Stomach smooth muscle (tissue), 2 donors: ENCODE measurements at regions not wholly inside any gene's neighbourhood (a gene's known extent, or its start where the extent isn't known, plus 50 kb on each side); places are given as distances from the start of the nearest gene placed in this dataset.

ENCODE experiments used
- H3K27ac ChIP-seq: one replicate; pipeline ENCODE4 v1.7.0; 2013; ENCODE audit warnings: mild to moderate bottlenecking, low read length, inconsistent platforms
- H3K27me3 ChIP-seq, 2 donors: one replicate each; pipeline ENCODE4 v1.7.0; 2013; ENCODE audit warnings: low read length in 2 of 2; ENCODE audit not compliant: insufficient read depth in 2 of 2, control insufficient read depth in 1 of 2
- H3K36me3 ChIP-seq, 2 donors: one replicate each; pipeline ENCODE4 v1.7.0; 2013; ENCODE audit warnings: low read length in 2 of 2; ENCODE audit not compliant: control insufficient read depth in 2 of 2, insufficient read depth in 2 of 2
- H3K4me1 ChIP-seq: one replicate; pipeline ENCODE4 v1.7.0; 2013; ENCODE audit warnings: low read length; ENCODE audit not compliant: control insufficient read depth, insufficient read depth
- H3K4me3 ChIP-seq, 2 donors: one replicate each; pipeline ENCODE4 v1.7.0; 2013; ENCODE audit warnings: low read length in 2 of 2
- H3K9ac ChIP-seq, 2 donors: one replicate each; pipeline ENCODE4 v1.7.0; 2013; ENCODE audit warnings: low read length in 2 of 2, mild to moderate bottlenecking in 1 of 2
- H3K9me3 ChIP-seq, 2 donors: one replicate each; pipeline ENCODE4 v1.7.0; 2013; ENCODE audit warnings: low read length in 2 of 2; ENCODE audit not compliant: control insufficient read depth in 2 of 2
- donor health status: healthy.
- donor health status: Pancreatic carcinoma.

DNA sequence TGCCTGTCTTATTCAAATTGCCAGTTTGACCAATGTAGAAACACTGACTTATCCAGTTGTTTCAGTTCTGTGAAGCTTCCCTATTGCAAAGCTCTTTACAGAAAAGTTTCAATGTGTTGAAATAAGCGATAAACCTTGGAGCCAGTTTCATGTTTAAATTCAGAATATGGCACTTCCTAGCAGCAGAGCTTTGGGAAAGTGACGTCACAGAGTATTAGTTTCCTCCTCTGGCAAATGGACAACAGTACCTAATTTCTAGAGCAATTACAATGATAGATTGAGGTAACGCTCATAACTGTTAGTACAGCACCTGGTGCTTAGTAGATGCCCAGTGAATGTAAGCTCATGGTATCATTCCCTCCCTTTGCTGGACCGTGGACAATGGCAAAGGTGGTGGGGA is 527.5 kb upstream of the DAB1 start:
- Histone ChIP-seq H3K9me3 (no peaks in the 10 kb centered on the region), H3K4me3 (no peak overlapping the region), H3K9ac (no peak overlapping the region), H3K36me3 (no peaks in the 10 kb centered on the region), H3K27ac (no peak overlapping the region), H3K4me1 (no peaks in the 10 kb centered on the region), H3K27me3 (no peaks in the 10 kb centered on the region)

DNA sequence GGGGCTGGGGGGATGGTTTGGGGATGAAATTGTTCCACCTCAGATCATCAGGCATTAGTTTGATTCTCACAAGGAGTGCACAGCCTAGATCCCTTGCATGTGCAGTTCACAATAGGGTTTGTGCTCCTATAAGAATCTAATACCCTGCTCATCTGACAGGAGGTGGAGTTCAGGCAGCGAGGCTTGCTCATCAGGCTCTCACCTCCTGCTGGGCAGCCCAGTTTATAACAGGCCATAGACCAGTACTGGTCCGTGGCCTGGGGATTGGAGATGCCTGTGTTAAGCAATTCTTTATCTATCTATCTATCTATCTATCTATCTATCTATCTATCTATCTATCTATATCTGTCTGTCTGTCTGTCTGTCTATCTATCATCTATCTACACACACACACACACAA is 525.3 kb upstream of the DAB1 start:
- Histone ChIP-seq H3K9ac (no peak overlapping the region), H3K9me3 (peaks cover 0 to 2% of the 10 kb centered on the region in 2 donors), H3K4me1 (no peaks in the 10 kb centered on the region)

DNA sequence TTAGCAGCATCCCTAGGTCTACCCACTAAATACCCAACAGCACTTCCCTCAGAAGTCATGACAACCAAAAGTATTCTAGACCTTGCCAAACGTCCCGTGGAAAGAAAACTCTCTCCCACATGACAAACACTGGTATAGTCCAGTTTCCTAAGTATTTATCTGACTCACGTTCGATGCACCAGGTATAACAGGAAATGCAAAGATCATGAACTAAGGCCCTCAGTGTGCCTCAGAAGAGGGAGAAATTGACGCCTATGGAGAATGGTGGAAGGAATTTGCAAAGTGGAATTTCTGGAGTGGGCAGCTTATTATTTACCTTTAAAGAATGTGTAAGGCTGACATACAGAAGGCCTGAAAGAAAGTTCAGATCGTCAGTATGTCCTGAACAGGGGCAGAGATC is 523.6 kb upstream of the DAB1 start:
- Histone ChIP-seq H3K4me1 (no peaks in the 10 kb centered on the region), H3K4me3 (no peak overlapping the region), H3K9me3 (peaks cover 0 to 2% of the 10 kb centered on the region in 2 donors), H3K36me3 (no peaks in the 10 kb centered on the region), H3K27ac (no peak overlapping the region), H3K27me3 (no peaks in the 10 kb centered on the region), H3K9ac (no peak overlapping the region)

More for the DNA sequence above, 525.3 kb upstream of the DAB1 start:
- no peak overlapping the region for H3K4me3 ChIP-seq
- no peaks in the 10 kb centered on the region for H3K36me3 ChIP-seq
- H3K27me3 ChIP-seq: no peaks in the 10 kb centered on the region
- H3K27ac ChIP-seq: no peak overlapping the region

DNA sequence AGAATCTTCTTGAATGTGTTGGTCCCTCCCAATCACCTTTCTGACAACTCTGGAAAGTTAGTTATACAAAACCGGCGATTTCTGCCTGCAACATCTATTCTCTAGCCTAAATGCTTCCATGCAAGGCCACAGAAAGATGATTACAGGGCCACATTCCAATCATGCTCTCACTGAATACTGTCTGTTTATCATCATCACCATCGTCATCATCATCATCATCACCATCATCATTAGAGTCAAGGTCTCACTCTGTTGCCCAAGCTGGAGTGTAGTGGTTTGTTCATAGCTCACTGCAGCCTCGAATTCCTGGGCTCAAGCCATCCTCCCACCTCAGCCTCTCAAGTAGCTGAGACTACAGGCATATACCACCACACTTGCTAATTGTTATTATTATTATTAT is 521.2 kb upstream of the DAB1 start:
- Histone ChIP-seq H3K9ac (no peak overlapping the region), H3K27ac (no peak overlapping the region), H3K36me3 (no peaks in the 10 kb centered on the region), H3K9me3 (peaks cover 0 to 2% of the 10 kb centered on the region in 2 donors), H3K27me3 (no peaks in the 10 kb centered on the region), H3K4me3 (no peak overlapping the region), H3K4me1 (no peaks in the 10 kb centered on the region)

DNA sequence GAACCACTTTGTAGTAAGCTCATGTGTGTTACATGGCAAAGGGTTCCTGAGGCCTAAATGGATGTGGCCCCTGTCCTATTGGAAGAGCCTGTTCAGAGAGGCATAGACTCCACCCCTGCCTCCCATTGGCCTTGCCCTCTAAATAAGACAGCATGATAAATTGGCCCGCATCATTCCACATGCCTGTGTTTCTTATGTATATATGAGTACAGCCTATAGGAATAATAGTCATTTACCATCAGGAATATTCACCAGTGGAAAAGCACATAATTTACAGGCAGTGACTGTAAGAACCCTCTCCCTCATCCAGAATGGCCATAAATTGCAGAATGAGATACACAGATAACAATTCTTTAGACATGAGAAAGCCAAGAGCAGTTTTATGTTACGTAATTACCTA is 519.5 kb upstream of the DAB1 start:
- Histone ChIP-seq H3K9me3 (peaks cover 0 to 2% of the 10 kb centered on the region in 2 donors), H3K27ac (no peak overlapping the region), H3K9ac (no peak overlapping the region), H3K27me3 (no peaks in the 10 kb centered on the region), H3K36me3 (no peaks in the 10 kb centered on the region), H3K4me1 (no peaks in the 10 kb centered on the region), H3K4me3 (no peak overlapping the region)

DNA sequence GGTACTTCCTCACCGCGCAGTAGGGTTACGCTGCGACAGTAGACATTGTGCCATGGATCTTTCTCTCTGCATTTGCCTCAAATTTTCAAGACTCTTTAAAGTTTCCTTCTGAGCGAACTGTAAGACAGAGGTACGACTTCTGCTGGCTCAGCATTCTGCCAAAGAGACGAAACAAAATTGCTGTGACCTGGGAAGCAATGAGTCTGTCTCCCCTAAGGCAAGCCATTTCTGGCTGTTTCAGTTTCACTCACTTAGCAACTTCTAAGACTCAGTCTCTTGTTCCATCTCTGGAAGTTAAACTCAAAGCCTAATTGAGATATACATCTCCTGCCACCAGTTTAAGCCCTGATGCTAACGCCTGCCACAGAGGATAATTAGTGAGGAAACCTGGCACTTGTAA is 510.9 kb upstream of the DAB1 start:
- Histone ChIP-seq H3K4me3 (no peak overlapping the region), H3K9ac (no peak overlapping the region), H3K27ac (no peak overlapping the region), H3K4me1 (no peaks in the 10 kb centered on the region), H3K27me3 (no peaks in the 10 kb centered on the region), H3K9me3 (no peaks in the 10 kb centered on the region), H3K36me3 (no peaks in the 10 kb centered on the region)

DNA sequence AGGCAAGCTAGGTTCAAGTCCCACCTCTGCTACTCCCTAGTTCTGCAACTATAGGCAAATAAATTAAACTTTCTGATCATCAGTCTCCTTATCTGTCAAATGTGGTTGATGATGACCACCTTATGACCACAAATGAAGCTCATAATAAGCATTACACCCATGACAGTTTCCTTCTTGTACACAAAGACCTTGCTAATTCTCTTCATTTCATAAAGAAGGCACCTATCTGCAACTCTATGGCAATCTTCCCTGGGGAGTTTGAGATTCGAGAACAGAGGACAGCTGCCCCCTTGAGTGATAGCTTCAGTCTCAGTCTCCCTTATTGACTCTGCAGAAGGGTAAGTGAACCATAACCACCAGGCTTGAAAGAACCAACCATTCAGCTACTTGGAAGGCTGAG is 503.1 kb upstream of the DAB1 start:
- no peak overlapping the region for H3K4me3 ChIP-seq
- no peaks in the 10 kb centered on the region for H3K36me3 ChIP-seq
- H3K27ac ChIP-seq: no peak overlapping the region
- H3K27me3 ChIP-seq: no peaks in the 10 kb centered on the region
- no peaks in the 10 kb centered on the region for H3K9me3 ChIP-seq
- H3K4me1 ChIP-seq: no peaks in the 10 kb centered on the region
- H3K9ac ChIP-seq: no peak overlapping the region

DNA sequence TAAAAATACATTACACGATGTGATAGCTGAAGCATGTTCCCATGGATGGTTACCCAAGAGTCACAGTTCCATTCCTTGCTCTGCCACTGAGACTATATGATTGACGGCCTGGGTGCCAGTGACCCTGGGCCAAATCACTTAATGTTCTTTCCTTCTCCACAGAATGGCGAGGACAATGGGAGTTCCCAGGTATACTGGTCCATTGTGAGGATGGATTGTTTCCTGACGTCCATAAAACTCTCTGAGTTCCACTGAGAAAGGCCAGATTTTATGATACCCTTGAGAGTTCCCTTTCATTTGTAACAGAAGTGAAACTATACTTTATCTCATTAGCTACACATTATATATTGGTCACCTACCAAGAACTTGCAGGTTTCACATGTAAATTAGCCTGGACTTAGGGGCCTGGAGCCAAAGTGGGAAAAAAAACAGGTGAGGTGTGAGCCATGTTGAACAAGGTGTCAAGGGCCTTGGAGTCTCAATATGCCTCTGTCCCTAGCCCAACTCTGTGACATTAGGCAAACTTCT is 502.2 kb upstream of the DAB1 start:
- H3K4me1 ChIP-seq: no peaks in the 10 kb centered on the region
- H3K27ac ChIP-seq: no peak overlapping the region
- H3K27me3 ChIP-seq: no peaks in the 10 kb centered on the region
- no peak overlapping the region for H3K9ac ChIP-seq
- no peaks in the 10 kb centered on the region for H3K9me3 ChIP-seq
- H3K4me3 ChIP-seq: no peak overlapping the region
- H3K36me3 ChIP-seq: no peaks in the 10 kb centered on the region

DNA sequence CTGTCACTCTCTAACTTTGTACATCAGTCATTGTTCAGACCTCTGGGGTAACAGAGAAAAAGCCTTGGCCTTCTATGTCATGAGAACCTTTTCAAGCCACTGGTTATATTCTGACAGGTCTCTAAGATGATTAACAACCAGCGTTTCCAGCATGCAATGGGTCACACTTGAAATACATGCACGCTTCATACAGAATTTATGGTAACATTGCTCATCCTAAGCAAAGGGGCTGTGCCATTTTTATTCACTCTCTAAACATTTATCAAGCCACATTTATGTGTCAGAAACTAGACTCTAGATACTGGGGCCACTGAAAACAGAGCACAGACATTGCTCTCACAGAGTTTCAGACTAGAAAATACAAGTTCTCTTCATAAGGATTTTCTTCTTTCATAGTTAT is 501.4 kb upstream of the DAB1 start:
- no peak overlapping the region for H3K4me3 ChIP-seq
- H3K4me1 ChIP-seq: no peaks in the 10 kb centered on the region
- no peaks in the 10 kb centered on the region for H3K9me3 ChIP-seq
- H3K27me3 ChIP-seq: no peaks in the 10 kb centered on the region
- H3K27ac ChIP-seq: no peak overlapping the region
- H3K36me3 ChIP-seq: no peaks in the 10 kb centered on the region
- no peak overlapping the region for H3K9ac ChIP-seq

DNA sequence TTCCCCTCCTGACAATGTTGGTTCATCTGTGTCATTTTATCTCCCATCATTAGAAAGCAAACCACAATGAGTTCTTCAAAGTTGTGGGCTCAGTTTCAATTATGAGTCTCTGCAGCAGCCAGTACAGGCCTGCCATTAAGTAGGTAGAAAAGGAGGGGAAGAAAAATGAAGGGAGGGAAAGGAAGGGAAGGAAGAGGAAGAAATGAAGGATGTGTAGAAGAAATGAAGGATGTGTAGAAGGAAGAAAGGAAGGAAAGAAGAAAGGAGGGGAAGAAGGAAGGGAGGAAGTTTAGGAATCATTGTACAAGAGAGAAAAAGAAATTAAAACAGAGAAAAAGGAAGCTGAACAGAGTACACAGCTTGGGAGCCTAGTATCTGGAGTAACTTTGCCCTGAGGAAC is 498.3 kb upstream of the DAB1 start:
- Histone ChIP-seq H3K9ac (no peak overlapping the region), H3K27ac (no peak overlapping the region), H3K4me3 (no peak overlapping the region), H3K4me1 (no peaks in the 10 kb centered on the region), H3K27me3 (no peaks in the 10 kb centered on the region), H3K36me3 (no peaks in the 10 kb centered on the region), H3K9me3 (no peaks in the 10 kb centered on the region)

DNA sequence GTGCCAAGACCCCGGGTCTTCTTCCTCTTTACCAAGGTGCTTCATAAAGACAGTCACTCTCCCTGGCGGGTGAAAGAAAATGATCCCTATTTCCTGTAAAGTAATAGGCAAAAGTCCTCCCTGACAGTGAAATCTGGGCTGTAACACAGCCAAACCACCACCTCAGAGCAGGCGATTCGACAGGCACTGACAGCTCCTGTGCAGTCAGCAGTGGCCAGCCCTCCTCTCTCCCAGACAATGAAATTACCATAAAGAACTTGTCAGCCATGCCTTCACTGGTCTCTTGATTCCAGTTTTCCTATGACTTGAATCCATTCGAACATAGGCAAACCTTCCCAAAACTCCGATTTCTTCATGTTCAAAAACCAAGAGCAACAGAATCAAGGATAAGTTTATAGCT is 492.2 kb upstream of the DAB1 start:
- Histone ChIP-seq H3K9ac (no peak overlapping the region), H3K9me3 (no peaks in the 10 kb centered on the region), H3K27ac (no peak overlapping the region), H3K4me3 (no peak overlapping the region), H3K27me3 (no peaks in the 10 kb centered on the region), H3K36me3 (no peaks in the 10 kb centered on the region), H3K4me1 (no peaks in the 10 kb centered on the region)
